Stimulated activated CD8-positive, alpha-beta memory T cell treated with anti-CD3 and anti-CD28 coated beads, Interleukin-7, amount 100 ng/mL, for 48 hours (primary cell): ENCODE measurements at regions not wholly inside any gene's neighbourhood (a gene's known extent, or its start where the extent isn't known, plus 50 kb on each side); places are given as distances from the start of the nearest gene placed in this dataset.
"Not testable (repeated sequence)": the region's sequence is repeated elsewhere in the genome, so short reads cannot be mapped to it uniquely, and the experiment has no call there.

ENCODE experiments used
- DNase-seq, 2 donors: peaks; one replicate each; pipeline ENCODE4 v3.0.0-alpha.2; 2020; ENCODE audit warnings: low read depth in 1 of 2; ENCODE audit errors: extremely low read depth in 1 of 2

GRCh38 chr18:40235836-40236235, 1719.2 kb upstream of the PIK3C3 start:
- no peak for DNase-seq

GRCh38 chr18:40235323-40235722, 1719.7 kb upstream of the PIK3C3 start:
- DNase-seq = no peak

GRCh38 chr18:40233931-40234616, 1721.0 kb upstream of the PIK3C3 start:
- no peak for DNase-seq

- no peak for DNase-seq
Observed at GRCh38 chr18:40222776-40223175, 1732.3 kb upstream of the PIK3C3 start.

GRCh38 chr18:40216856-40217255, 1738.2 kb upstream of the PIK3C3 start:
- DNase-seq = no peak

- DNase-seq = no peak
Observed at GRCh38 chr18:40215979-40216378, 1739.1 kb upstream of the PIK3C3 start.

- DNase-seq = no peak
Observed at GRCh38 chr18:40210696-40211095, 1744.3 kb upstream of the PIK3C3 start.

- DNase-seq = no peak
Observed at GRCh38 chr18:40208958-40209357, 1746.1 kb upstream of the PIK3C3 start.

GRCh38 chr18:40197711-40198110, 1757.3 kb upstream of the PIK3C3 start:
- DNase-seq = no peak

- no peak for DNase-seq
Observed at GRCh38 chr18:40186677-40187076, 1768.4 kb upstream of the PIK3C3 start.

- no peak for DNase-seq
Observed at GRCh38 chr18:40179729-40180461, 1775.1 kb upstream of the PIK3C3 start.

GRCh38 chr18:40168026-40168425, 1787.0 kb upstream of the PIK3C3 start:
- no peak for DNase-seq

- no peak for DNase-seq
Observed at GRCh38 chr18:40163254-40163653, 1791.8 kb upstream of the PIK3C3 start.

GRCh38 chr18:40160361-40160760, 1794.7 kb upstream of the PIK3C3 start:
- no peak for DNase-seq

GRCh38 chr18:40159141-40160017, 1795.7 kb upstream of the PIK3C3 start:
- no peak for DNase-seq

- no peak for DNase-seq
Observed at GRCh38 chr18:40157120-40157519, 1797.9 kb upstream of the PIK3C3 start.

GRCh38 chr18:40152859-40153258, 1802.2 kb upstream of the PIK3C3 start:
- DNase-seq = no peak

- no peak for DNase-seq
Observed at GRCh38 chr18:40148960-40149359, 1806.1 kb upstream of the PIK3C3 start.

- DNase-seq = no peak
Observed at GRCh38 chr18:40133253-40133652, 1821.8 kb upstream of the PIK3C3 start.

- DNase-seq = not testable (repeated sequence)
Observed at GRCh38 chr18:40132438-40132837, 1822.6 kb upstream of the PIK3C3 start.

GRCh38 chr18:40124107-40124506, 1830.9 kb upstream of the PIK3C3 start:
- DNase-seq = no peak
